ENCODE measurements at regions not wholly inside any gene's neighbourhood (a gene's known extent, or its start where the extent isn't known, plus 50 kb on each side); places are given as distances from the start of the nearest gene placed in this dataset.

DNA sequence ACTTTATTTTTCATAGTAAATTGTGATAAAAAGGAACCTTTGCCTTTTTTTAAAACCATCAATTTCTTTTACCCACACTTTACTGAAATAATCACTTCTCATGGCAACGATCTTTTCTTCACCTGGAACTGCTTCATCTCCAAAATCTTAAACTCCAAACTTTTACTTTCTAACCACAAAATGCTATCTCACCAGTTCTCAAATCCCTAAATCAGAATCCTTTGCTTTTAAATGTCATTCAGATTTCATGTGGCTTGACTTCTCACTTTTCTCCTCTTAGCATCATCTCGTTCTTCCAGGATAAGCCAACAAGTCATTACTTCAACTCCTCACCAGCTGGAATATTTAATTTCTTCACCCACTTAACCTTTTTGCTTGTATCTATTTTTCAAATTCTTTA is 284.3 kb upstream of the RASGEF1B start:
- Histone ChIP-seq H3K27ac (ENCODE audit: low read depth in 2 of 2, low read length in 2 of 2) (no peak overlapping the region), H3K36me3 (ENCODE audit: control insufficient read depth in 2 of 2, insufficient read depth in 2 of 2, low read length in 2 of 2) (no peaks in the 10 kb centered on the region), H3K27me3 (ENCODE audit: control insufficient read depth in 2 of 2, insufficient read depth in 2 of 2, low read length in 2 of 2) (no peaks in the 10 kb centered on the region), H3K4me1 (ENCODE audit: control insufficient read depth in 2 of 2, insufficient read depth in 2 of 2, low read length in 2 of 2) (no peaks in the 10 kb centered on the region), H3K4me3 (ENCODE audit: low read length in 2 of 2) (no peak overlapping the region), H3K9ac (ENCODE audit: low read depth in 1 of 2, low read length in 2 of 2) (no peak overlapping the region), H3K9me3 (ENCODE audit: control insufficient read depth in 2 of 2, low read length in 2 of 2) (no peaks in the 10 kb centered on the region)

GRCh38 chr4:81754169-81754568 is 282.5 kb upstream of the RASGEF1B start:
- Histone ChIP-seq H3K36me3 (ENCODE audit: control insufficient read depth in 2 of 2, insufficient read depth in 2 of 2, low read length in 2 of 2) (no peaks in the 10 kb centered on the region), H3K27ac (ENCODE audit: low read depth in 2 of 2, low read length in 2 of 2) (no peak overlapping the region), H3K4me3 (ENCODE audit: low read length in 2 of 2) (no peak overlapping the region), H3K9ac (ENCODE audit: low read depth in 1 of 2, low read length in 2 of 2) (no peak overlapping the region), H3K9me3 (ENCODE audit: control insufficient read depth in 2 of 2, low read length in 2 of 2) (no peaks in the 10 kb centered on the region), H3K4me1 (ENCODE audit: control insufficient read depth in 2 of 2, insufficient read depth in 2 of 2, low read length in 2 of 2) (no peaks in the 10 kb centered on the region), H3K27me3 (ENCODE audit: control insufficient read depth in 2 of 2, insufficient read depth in 2 of 2, low read length in 2 of 2) (no peaks in the 10 kb centered on the region)

DNA sequence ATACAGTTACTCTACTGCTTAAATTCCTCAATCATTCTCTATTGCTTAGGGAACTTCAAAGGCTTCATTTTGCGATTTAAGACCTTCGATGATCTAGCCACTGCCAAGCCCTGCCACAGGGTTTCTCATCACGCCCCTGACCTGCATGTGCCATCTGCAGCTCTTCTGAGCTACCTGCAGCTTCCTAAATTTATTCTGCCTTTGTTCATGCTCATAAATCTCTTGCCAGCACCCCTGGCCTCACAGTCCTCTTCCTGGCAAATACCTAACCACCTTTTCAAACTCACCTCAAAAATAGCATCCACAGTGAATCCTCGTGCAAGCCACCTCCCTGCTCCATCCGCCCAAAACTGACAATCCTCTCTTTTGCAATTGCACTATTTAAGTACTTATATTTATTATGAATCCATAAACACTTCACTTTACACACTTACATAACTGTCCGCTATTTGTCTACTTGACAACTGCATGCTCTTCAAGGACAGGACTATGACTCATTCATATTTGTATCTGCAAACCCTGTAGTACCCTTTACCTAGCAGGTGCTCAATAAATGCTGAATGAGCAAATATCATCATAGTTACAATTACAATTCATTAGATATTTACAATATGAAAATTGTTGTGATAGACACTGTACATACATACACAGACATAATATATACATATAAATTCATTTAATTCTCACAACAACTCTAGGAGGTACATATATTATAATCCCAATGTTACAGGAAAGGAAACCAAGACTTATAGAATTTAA is 280.0 kb upstream of the RASGEF1B start:
- no peaks in the 10 kb centered on the region for H3K27me3 ChIP-seq (ENCODE audit: control insufficient read depth in 2 of 2, insufficient read depth in 2 of 2, low read length in 2 of 2)
- no peaks in the 10 kb centered on the region for H3K4me1 ChIP-seq (ENCODE audit: control insufficient read depth in 2 of 2, insufficient read depth in 2 of 2, low read length in 2 of 2)
- no peaks in the 10 kb centered on the region for H3K36me3 ChIP-seq (ENCODE audit: control insufficient read depth in 2 of 2, insufficient read depth in 2 of 2, low read length in 2 of 2)
- H3K27ac ChIP-seq (ENCODE audit: low read depth in 2 of 2, low read length in 2 of 2) = no peak overlapping the region
- no peaks in the 10 kb centered on the region for H3K9me3 ChIP-seq (ENCODE audit: control insufficient read depth in 2 of 2, low read length in 2 of 2)
- no peak overlapping the region for H3K4me3 ChIP-seq (ENCODE audit: low read length in 2 of 2)
- H3K9ac ChIP-seq (ENCODE audit: low read depth in 1 of 2, low read length in 2 of 2) = no peak overlapping the region

- H3K27ac ChIP-seq (ENCODE audit: low read depth in 2 of 2, low read length in 2 of 2) = no peak overlapping the region
- no peaks in the 10 kb centered on the region for H3K36me3 ChIP-seq (ENCODE audit: control insufficient read depth in 2 of 2, insufficient read depth in 2 of 2, low read length in 2 of 2)
- no peaks in the 10 kb centered on the region for H3K9me3 ChIP-seq (ENCODE audit: control insufficient read depth in 2 of 2, low read length in 2 of 2)
- no peak overlapping the region for H3K9ac ChIP-seq (ENCODE audit: low read depth in 1 of 2, low read length in 2 of 2)
- H3K4me1 ChIP-seq (ENCODE audit: control insufficient read depth in 2 of 2, insufficient read depth in 2 of 2, low read length in 2 of 2) = no peaks in the 10 kb centered on the region
- H3K27me3 ChIP-seq (ENCODE audit: control insufficient read depth in 2 of 2, insufficient read depth in 2 of 2, low read length in 2 of 2) = no peaks in the 10 kb centered on the region
- no peak overlapping the region for H3K4me3 ChIP-seq (ENCODE audit: low read length in 2 of 2)
Measured at GRCh38 chr4:81747242-81747930, 275.7 kb upstream of the RASGEF1B start.

DNA sequence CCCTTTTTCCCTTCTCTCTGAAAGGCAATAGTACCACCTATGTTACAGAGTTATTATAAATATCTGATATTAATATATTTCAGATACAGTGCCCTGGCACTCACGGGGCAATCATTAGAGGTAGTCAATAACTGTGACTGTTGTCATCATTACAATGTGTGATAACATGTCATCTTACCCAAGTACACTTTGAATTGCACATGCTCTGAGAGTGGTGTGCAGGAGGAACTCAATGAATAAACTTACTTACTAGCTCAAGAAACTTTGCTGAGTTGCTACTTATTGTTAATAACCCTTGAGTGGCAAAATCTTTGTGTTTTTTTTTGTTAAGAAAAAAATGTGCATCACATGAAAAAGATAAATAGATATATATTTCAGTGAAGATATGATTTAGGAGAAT is 275.1 kb upstream of the RASGEF1B start:
- no peaks in the 10 kb centered on the region for H3K4me1 ChIP-seq (ENCODE audit: control insufficient read depth in 2 of 2, insufficient read depth in 2 of 2, low read length in 2 of 2)
- no peaks in the 10 kb centered on the region for H3K36me3 ChIP-seq (ENCODE audit: control insufficient read depth in 2 of 2, insufficient read depth in 2 of 2, low read length in 2 of 2)
- H3K4me3 ChIP-seq (ENCODE audit: low read length in 2 of 2) = no peak overlapping the region
- no peak overlapping the region for H3K27ac ChIP-seq (ENCODE audit: low read depth in 2 of 2, low read length in 2 of 2)
- H3K27me3 ChIP-seq (ENCODE audit: control insufficient read depth in 2 of 2, insufficient read depth in 2 of 2, low read length in 2 of 2) = no peaks in the 10 kb centered on the region
- H3K9me3 ChIP-seq (ENCODE audit: control insufficient read depth in 2 of 2, low read length in 2 of 2) = no peaks in the 10 kb centered on the region
- H3K9ac ChIP-seq (ENCODE audit: low read depth in 1 of 2, low read length in 2 of 2) = no peak overlapping the region

GRCh38 chr4:81746071-81746470 is 274.4 kb upstream of the RASGEF1B start:
- Histone ChIP-seq H3K9me3 (ENCODE audit: control insufficient read depth in 2 of 2, low read length in 2 of 2) (no peaks in the 10 kb centered on the region), H3K9ac (ENCODE audit: low read depth in 1 of 2, low read length in 2 of 2) (no peak overlapping the region), H3K27me3 (ENCODE audit: control insufficient read depth in 2 of 2, insufficient read depth in 2 of 2, low read length in 2 of 2) (no peaks in the 10 kb centered on the region), H3K27ac (ENCODE audit: low read depth in 2 of 2, low read length in 2 of 2) (no peak overlapping the region), H3K4me3 (ENCODE audit: low read length in 2 of 2) (no peak overlapping the region), H3K4me1 (ENCODE audit: control insufficient read depth in 2 of 2, insufficient read depth in 2 of 2, low read length in 2 of 2) (no peaks in the 10 kb centered on the region), H3K36me3 (ENCODE audit: control insufficient read depth in 2 of 2, insufficient read depth in 2 of 2, low read length in 2 of 2) (no peaks in the 10 kb centered on the region)

- Histone ChIP-seq H3K27ac (ENCODE audit: low read depth in 2 of 2, low read length in 2 of 2) (no peak overlapping the region), H3K27me3 (ENCODE audit: control insufficient read depth in 2 of 2, insufficient read depth in 2 of 2, low read length in 2 of 2) (no peaks in the 10 kb centered on the region), H3K9me3 (ENCODE audit: control insufficient read depth in 2 of 2, low read length in 2 of 2) (no peaks in the 10 kb centered on the region), H3K36me3 (ENCODE audit: control insufficient read depth in 2 of 2, insufficient read depth in 2 of 2, low read length in 2 of 2) (no peaks in the 10 kb centered on the region), H3K9ac (ENCODE audit: low read depth in 1 of 2, low read length in 2 of 2) (no peak overlapping the region), H3K4me3 (ENCODE audit: low read length in 2 of 2) (no peak overlapping the region), H3K4me1 (ENCODE audit: control insufficient read depth in 2 of 2, insufficient read depth in 2 of 2, low read length in 2 of 2) (no peaks in the 10 kb centered on the region)
Measured at GRCh38 chr4:81745050-81745449, 273.3 kb upstream of the RASGEF1B start.

DNA sequence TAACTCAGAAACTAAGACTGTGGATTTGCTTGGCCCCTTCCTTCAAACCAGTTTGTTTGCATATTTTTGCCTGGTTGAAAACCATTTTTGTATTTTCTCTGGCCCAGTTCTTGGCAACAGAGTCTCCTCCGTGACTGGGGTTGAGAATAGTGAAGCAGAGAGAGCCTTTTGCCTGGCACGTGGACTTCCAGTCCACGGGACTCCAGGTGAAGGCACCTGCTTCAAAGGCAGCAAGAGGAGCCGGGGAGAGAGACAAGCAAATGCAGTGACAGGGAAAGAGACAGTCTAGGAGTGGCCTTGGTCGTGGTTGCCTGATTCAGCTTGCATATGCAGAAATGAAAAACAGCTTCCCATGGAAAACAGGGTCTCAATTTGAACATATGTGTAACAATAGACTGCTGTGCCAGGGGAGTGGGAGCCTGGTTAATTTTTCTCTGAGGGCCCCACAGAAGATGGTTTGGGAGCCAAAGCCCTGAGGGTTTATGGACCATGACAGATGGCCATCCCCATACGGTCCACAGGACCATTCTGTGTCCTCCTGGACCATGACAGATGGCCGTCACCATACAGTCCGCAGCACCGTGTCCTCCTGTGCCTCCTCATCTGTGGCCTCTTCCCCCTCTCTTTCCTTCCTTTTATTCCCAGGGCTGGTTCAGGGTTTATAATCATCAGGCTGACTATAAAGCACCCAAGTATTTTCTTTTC is 272.2 kb upstream of the RASGEF1B start:
- Histone ChIP-seq H3K4me1 (ENCODE audit: control insufficient read depth in 2 of 2, insufficient read depth in 2 of 2, low read length in 2 of 2) (no peaks in the 10 kb centered on the region), H3K27ac (ENCODE audit: low read depth in 2 of 2, low read length in 2 of 2) (no peak overlapping the region), H3K27me3 (ENCODE audit: control insufficient read depth in 2 of 2, insufficient read depth in 2 of 2, low read length in 2 of 2) (no peaks in the 10 kb centered on the region), H3K9me3 (ENCODE audit: control insufficient read depth in 2 of 2, low read length in 2 of 2) (no peaks in the 10 kb centered on the region), H3K4me3 (ENCODE audit: low read length in 2 of 2) (no peak overlapping the region), H3K9ac (ENCODE audit: low read depth in 1 of 2, low read length in 2 of 2) (no peak overlapping the region), H3K36me3 (ENCODE audit: control insufficient read depth in 2 of 2, insufficient read depth in 2 of 2, low read length in 2 of 2) (no peaks in the 10 kb centered on the region)

DNA sequence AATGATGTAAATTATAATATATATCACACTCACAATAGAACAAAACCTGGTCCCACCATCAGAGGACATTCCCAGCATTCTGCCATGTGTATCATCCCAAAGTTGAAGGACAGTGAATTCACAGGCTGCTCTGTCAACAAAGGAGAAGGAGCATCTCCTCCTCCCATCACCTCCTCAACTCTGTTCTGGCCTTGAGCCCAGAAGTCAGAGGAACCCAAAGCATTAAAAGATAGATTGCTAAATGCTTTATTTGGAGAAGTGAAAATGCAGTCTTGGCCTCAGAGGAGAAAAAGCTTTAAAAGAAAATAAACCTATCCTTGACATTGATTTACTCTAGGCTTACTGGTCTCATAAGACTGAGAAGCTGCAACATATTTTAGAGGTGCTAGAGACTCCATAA is 268.8 kb upstream of the RASGEF1B start:
- H3K27ac ChIP-seq (ENCODE audit: low read depth in 2 of 2, low read length in 2 of 2) = no peak overlapping the region
- no peaks in the 10 kb centered on the region for H3K36me3 ChIP-seq (ENCODE audit: control insufficient read depth in 2 of 2, insufficient read depth in 2 of 2, low read length in 2 of 2)
- H3K4me3 ChIP-seq (ENCODE audit: low read length in 2 of 2) = no peak overlapping the region
- no peak overlapping the region for H3K9ac ChIP-seq (ENCODE audit: low read depth in 1 of 2, low read length in 2 of 2)
- H3K27me3 ChIP-seq (ENCODE audit: control insufficient read depth in 2 of 2, insufficient read depth in 2 of 2, low read length in 2 of 2) = no peaks in the 10 kb centered on the region
- no peaks in the 10 kb centered on the region for H3K9me3 ChIP-seq (ENCODE audit: control insufficient read depth in 2 of 2, low read length in 2 of 2)
- no peaks in the 10 kb centered on the region for H3K4me1 ChIP-seq (ENCODE audit: control insufficient read depth in 2 of 2, insufficient read depth in 2 of 2, low read length in 2 of 2)

DNA sequence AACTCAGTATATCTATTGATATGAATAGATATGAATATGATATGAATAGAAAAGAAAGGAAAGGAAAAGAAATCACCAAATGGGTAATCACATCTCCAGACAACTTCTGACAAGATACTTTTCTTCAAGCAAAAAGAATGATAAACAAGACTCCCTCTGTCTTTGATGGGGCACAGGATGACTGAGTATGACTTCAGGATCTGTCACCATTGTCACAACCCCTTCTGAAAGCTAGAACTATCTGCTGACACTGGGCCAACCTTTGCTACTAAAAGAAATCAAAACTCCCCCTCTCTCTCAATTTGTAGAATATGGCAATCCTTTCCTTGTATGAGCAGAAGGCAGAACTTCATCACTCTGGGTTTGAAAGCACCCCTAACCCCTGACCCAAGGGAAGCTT is 267.2 kb upstream of the RASGEF1B start:
- no peak overlapping the region for H3K4me3 ChIP-seq (ENCODE audit: low read length in 2 of 2)
- no peaks in the 10 kb centered on the region for H3K4me1 ChIP-seq (ENCODE audit: control insufficient read depth in 2 of 2, insufficient read depth in 2 of 2, low read length in 2 of 2)
- H3K36me3 ChIP-seq (ENCODE audit: control insufficient read depth in 2 of 2, insufficient read depth in 2 of 2, low read length in 2 of 2) = no peaks in the 10 kb centered on the region
- H3K27me3 ChIP-seq (ENCODE audit: control insufficient read depth in 2 of 2, insufficient read depth in 2 of 2, low read length in 2 of 2) = no peaks in the 10 kb centered on the region
- no peaks in the 10 kb centered on the region for H3K9me3 ChIP-seq (ENCODE audit: control insufficient read depth in 2 of 2, low read length in 2 of 2)
- H3K9ac ChIP-seq (ENCODE audit: low read depth in 1 of 2, low read length in 2 of 2) = no peak overlapping the region
- H3K27ac ChIP-seq (ENCODE audit: low read depth in 2 of 2, low read length in 2 of 2) = no peak overlapping the region

Measured in mucosa of rectum (tissue), 2 donors.